ENCODE measurements at regions not wholly inside any gene's neighbourhood (a gene's known extent, or its start where the extent isn't known, plus 50 kb on each side); places are given as distances from the start of the nearest gene placed in this dataset.

DNA sequence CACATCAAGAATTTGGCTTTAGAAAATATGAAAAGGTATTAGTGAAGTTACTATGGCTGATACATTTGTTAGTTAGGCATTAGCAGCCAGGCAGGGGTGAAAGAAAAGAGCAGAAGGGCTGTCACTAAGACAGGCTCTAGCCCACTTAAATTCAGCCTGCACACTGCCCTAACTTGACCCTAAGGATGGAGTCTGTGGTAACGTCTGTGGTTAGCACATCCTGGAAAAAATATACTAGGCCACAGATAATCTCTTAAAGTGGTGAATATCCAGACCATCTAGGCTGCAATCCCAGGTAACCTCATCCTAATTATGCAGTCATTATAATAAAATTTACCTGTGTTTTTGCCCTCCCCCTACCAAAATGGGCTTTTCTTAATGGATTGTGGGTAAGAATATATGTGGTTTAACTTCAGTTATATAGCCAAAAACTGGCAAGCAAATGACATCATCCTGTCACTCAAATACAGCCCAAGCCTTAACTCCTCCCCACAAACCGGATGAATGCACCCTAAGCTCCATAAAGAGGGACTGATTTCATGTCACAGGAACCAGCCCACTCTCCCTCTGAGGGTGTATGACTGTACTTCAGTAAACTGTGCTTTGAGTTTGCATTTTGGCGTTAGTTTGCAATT, 440.9 kb downstream of the LRFN5 start:
- TF ChIP-seq POLR2A (IDR thresholded peaks at IDR 0.05) (no peak), CTCF (IDR thresholded peaks at IDR 0.05 in 4 of 5, conservative IDR thresholded peaks at IDR 0.05 in 1 of 5) (no peak)

All from gastrocnemius medialis (tissue), 4 donors.